CD4-positive, alpha-beta T cell treated with Interleukin-10 for 1 hour (primary cell): ENCODE measurements at regions not wholly inside any gene's neighbourhood (a gene's known extent, or its start where the extent isn't known, plus 50 kb on each side); places are given as distances from the start of the nearest gene placed in this dataset.

Source experiments
- DNase-seq: peaks from one replicate; pipeline ENCODE4 v3.0.0-alpha.2; 2020

GRCh38 chr18:24993628-24994027, 358.3 kb downstream of the ZNF521 start:
- DNase-seq, result no peak

- DNase-seq, result no peak
These were observed 356.9 kb downstream of the ZNF521 start for GRCh38 chr18:24995056-24995455.

GRCh38 chr18:24995755-24996154, 356.2 kb downstream of the ZNF521 start:
- no peak for DNase-seq

- DNase-seq, result no peak
These were observed 352.2 kb downstream of the ZNF521 start for GRCh38 chr18:24999650-25000267.

GRCh38 chr18:25001803-25002202, 350.2 kb downstream of the ZNF521 start:
- DNase-seq, result no peak

- DNase-seq, result no peak
These were observed 346.2 kb downstream of the ZNF521 start for GRCh38 chr18:25005541-25006403.

GRCh38 chr18:25010623-25011374, 341.2 kb downstream of the ZNF521 start:
- no peak for DNase-seq
